CD14-positive monocyte (primary cell): ENCODE measurements at regions not wholly inside any gene's neighbourhood (a gene's known extent, or its start where the extent isn't known, plus 50 kb on each side); places are given as distances from the start of the nearest gene placed in this dataset.

ENCODE experiments used
- DNase-seq, 3 donors: peaks; one replicate each; pipeline ENCODE4 v3.0.0-alpha.2; 2011 to 2022
- H2AFZ ChIP-seq: 2 replicates; pipeline ENCODE4 v1.6.0; 2012; ENCODE audit warnings: mild to moderate bottlenecking, low read depth, low read length, inconsistent platforms; ENCODE audit not compliant: insufficient read depth, poor library complexity, severe bottlenecking
- H3K27ac ChIP-seq, 2 donors: 1 replicate in 1 of 2; 2 replicates in 1 of 2; pipeline ENCODE4 v1.5.1; 2012 to 2013; ENCODE audit warnings: low read length in 2 of 2, control low read depth in 1 of 2, inconsistent platforms in 1 of 2, low read depth in 1 of 2, mild to moderate bottlenecking in 1 of 2
- H3K27me3 ChIP-seq, 2 donors: one replicate each; pipeline versions ENCODE4 v1.6.0 to v1.6.1; 2011 to 2013; ENCODE audit warnings: low read length in 2 of 2; ENCODE audit not compliant: control insufficient read depth in 2 of 2, insufficient read depth in 2 of 2
- H3K36me3 ChIP-seq, 2 donors: replicated peaks in 1 of 2; 1 replicate in 1 of 2; 2 replicates in 1 of 2; pipeline versions ENCODE4 v1.5.1 to v1.6.1; 2012 to 2013; ENCODE audit warnings: low read length in 2 of 2, control low read depth in 1 of 2, inconsistent platforms in 1 of 2, mild to moderate bottlenecking in 1 of 2; ENCODE audit not compliant: insufficient read depth in 2 of 2, control insufficient read depth in 1 of 2
- H3K4me1 ChIP-seq, 2 donors: 1 replicate in 1 of 2; 2 replicates in 1 of 2; pipeline versions ENCODE4 v1.5.1 to v1.6.1; 2012 to 2013; ENCODE audit warnings: low read length in 2 of 2, control low read depth in 1 of 2, inconsistent platforms in 1 of 2, mild to moderate bottlenecking in 1 of 2, moderate library complexity in 1 of 2; ENCODE audit not compliant: insufficient read depth in 2 of 2, control insufficient read depth in 1 of 2
- H3K4me2 ChIP-seq: replicated peaks from 2 replicates; pipeline ENCODE3; 2012; ENCODE audit warnings: low read length, moderate library complexity, mild to moderate bottlenecking; ENCODE audit not compliant: poor library complexity, severe bottlenecking; ENCODE audit errors: extremely low read depth
- H3K4me3 ChIP-seq, 3 experiments: fragments of 200-600 bp in 1 of 3; sonication (generic) in 1 of 3; replicated peaks in 1 of 3; 1 replicate in 2 of 3; 2 replicates in 1 of 3; pipeline ENCODE4 v1.5.1; 2011 to 2013; ENCODE audit warnings: low read length in 3 of 3, mild to moderate bottlenecking in 3 of 3, control low read depth in 2 of 3, low read depth in 2 of 3, inconsistent platforms in 1 of 3, moderate library complexity in 1 of 3
- H3K79me2 ChIP-seq: 2 replicates; pipeline ENCODE4 v1.6.0; 2012; ENCODE audit warnings: mild to moderate bottlenecking, control low read depth, inconsistent platforms, low read length, moderate library complexity; ENCODE audit not compliant: insufficient read depth
- H3K9ac ChIP-seq: 2 replicates; pipeline ENCODE4 v1.6.0; 2017; ENCODE audit warnings: low read length, mild to moderate bottlenecking; ENCODE audit not compliant: insufficient read depth, poor library complexity, severe bottlenecking
- H3K9me3 ChIP-seq, 2 donors: replicated peaks in 1 of 2; 1 replicate in 1 of 2; 2 replicates in 1 of 2; pipeline versions ENCODE4 v1.5.1 to v1.6.1; 2012 to 2013; ENCODE audit warnings: low read length in 2 of 2, control low read depth in 1 of 2; ENCODE audit not compliant: control insufficient read depth in 1 of 2, insufficient read depth in 1 of 2
- H4K20me1 ChIP-seq: 2 replicates; pipeline ENCODE4 v1.6.0; 2012; ENCODE audit warnings: mild to moderate bottlenecking, low read length, control low read depth, moderate library complexity; ENCODE audit not compliant: insufficient read depth
- H3K27ac Mint-ChIP-seq, 7 donors: one replicate each; pipeline ENCODE4 v1.8.0; 2020; ENCODE audit warnings: mild to moderate bottlenecking in 7 of 7, mixed read lengths in 7 of 7, moderate library complexity in 6 of 7, inconsistent platforms in 2 of 7
- H3K27me3 Mint-ChIP-seq, 3 donors: one replicate each; pipeline ENCODE4 v1.8.0; 2021 to 2022; ENCODE audit warnings: low read depth in 3 of 3, mild to moderate bottlenecking in 3 of 3, mixed read lengths in 3 of 3, moderate library complexity in 3 of 3, inconsistent platforms in 1 of 3
- H3K36me3 Mint-ChIP-seq, 2 donors: one replicate each; pipeline ENCODE4 v1.8.0; 2020; ENCODE audit warnings: mixed read lengths in 2 of 2, inconsistent platforms in 1 of 2, mild to moderate bottlenecking in 1 of 2
- H3K4me1 Mint-ChIP-seq: one replicate; pipeline ENCODE4 v1.8.0; 2020; ENCODE audit warnings: mild to moderate bottlenecking, mixed read lengths
- H3K4me3 Mint-ChIP-seq, 2 donors: one replicate each; pipeline ENCODE4 v1.8.0; 2020; ENCODE audit warnings: mild to moderate bottlenecking in 2 of 2, mixed read lengths in 2 of 2, moderate library complexity in 1 of 2
- H3K9me3 Mint-ChIP-seq, 7 donors: one replicate each; pipeline ENCODE4 v1.8.0; 2020 to 2022; ENCODE audit warnings: mixed read lengths in 7 of 7, mild to moderate bottlenecking in 6 of 7, moderate library complexity in 6 of 7, inconsistent platforms in 2 of 7
- WGBS: methylation state at CpG from one replicate; pipeline ENCODE4 v1.1.5; 2013; ENCODE audit warnings: missing lambda C conversion rate; ENCODE audit not compliant: insufficient coverage; 5-methylcytosine and 5-hydroxymethylcytosine counted together
- intact Hi-C, 2 donors: fragments of 100-400 bp; cut with micrococcal nuclease; formaldehyde crosslinking; loops; one replicate each; pipeline versions ENCODE4 v1.15.0 to v1.15.1; 2023
- TF ChIP-seq, protein P1 (sequence below): fragments of 200-600 bp; IDR thresholded peaks from one replicate; pipeline ENCODE4 v1.8.0; 2022; ENCODE audit warnings: antibody characterized with exemption, mild to moderate bottlenecking

DNA sequence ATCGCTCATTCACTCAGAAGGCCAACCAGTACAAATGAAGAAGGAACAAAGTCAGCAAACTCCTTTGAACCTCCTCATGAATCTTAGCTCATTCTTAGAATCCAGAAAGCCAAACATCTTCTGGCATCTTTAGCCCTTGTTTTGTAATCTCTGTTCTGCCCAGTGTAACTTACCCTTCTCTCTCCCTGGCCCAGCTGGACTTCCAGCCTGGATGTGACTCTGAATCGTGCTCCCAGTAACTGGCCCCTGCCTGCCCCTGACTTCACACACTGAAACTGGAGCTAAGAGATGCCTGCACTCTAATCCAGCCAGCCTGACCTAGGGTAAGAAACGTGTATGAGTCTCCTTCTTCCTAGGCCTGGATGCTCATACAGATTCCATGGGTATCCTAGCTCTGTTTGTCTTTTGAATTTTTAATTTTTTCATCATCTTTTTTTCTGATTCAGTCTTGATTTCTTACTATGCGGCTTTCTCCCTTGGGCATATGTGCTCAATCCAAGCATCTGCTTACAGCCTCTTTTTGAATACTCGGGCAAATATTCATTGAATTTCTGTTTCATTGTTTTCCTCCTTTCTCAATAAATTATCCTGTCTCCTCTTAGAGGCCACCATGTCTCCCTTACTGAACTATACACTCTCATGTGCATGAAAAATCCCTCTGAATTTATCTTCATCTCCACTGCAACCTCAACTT, 845.6 kb upstream of the AUTS2 start:
- no peak overlapping the region for H3K4me2 ChIP-seq
- no peak overlapping the region for H2AFZ ChIP-seq
- H3K4me3 ChIP-seq: no peak overlapping the region
- Mint-ChIP-seq H3K9me3 (peaks cover 11 to 28% (median 22%) of the 10 kb centered on the region in 7 donors), H3K36me3 (no peaks in the 10 kb centered on the region), H3K27ac (no peak overlapping the region), H3K4me3 (no peak overlapping the region), H3K4me1 (no peaks in the 10 kb centered on the region), H3K27me3 (no peaks in the 10 kb centered on the region)
- no peaks in the 10 kb centered on the region for H3K79me2 ChIP-seq
- H3K27ac ChIP-seq: no peak overlapping the region
- H3K36me3 ChIP-seq: no peaks in the 10 kb centered on the region
- DNase-seq: no peak
- no peaks in the 10 kb centered on the region for H3K27me3 ChIP-seq
- WGBS: 77% methylated on average over 5 of the region's 5 CpGs
- TF ChIP-seq, protein P1, sequence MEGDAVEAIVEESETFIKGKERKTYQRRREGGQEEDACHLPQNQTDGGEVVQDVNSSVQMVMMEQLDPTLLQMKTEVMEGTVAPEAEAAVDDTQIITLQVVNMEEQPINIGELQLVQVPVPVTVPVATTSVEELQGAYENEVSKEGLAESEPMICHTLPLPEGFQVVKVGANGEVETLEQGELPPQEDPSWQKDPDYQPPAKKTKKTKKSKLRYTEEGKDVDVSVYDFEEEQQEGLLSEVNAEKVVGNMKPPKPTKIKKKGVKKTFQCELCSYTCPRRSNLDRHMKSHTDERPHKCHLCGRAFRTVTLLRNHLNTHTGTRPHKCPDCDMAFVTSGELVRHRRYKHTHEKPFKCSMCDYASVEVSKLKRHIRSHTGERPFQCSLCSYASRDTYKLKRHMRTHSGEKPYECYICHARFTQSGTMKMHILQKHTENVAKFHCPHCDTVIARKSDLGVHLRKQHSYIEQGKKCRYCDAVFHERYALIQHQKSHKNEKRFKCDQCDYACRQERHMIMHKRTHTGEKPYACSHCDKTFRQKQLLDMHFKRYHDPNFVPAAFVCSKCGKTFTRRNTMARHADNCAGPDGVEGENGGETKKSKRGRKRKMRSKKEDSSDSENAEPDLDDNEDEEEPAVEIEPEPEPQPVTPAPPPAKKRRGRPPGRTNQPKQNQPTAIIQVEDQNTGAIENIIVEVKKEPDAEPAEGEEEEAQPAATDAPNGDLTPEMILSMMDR: no peak
- intact Hi-C loops: no loop called here
- no peaks in the 10 kb centered on the region for H4K20me1 ChIP-seq
- H3K9me3 ChIP-seq: peaks cover 35 to 41% of the 10 kb centered on the region in 2 donors
- H3K4me1 ChIP-seq: no peaks in the 10 kb centered on the region
- H3K9ac ChIP-seq: no peak overlapping the region

DNA sequence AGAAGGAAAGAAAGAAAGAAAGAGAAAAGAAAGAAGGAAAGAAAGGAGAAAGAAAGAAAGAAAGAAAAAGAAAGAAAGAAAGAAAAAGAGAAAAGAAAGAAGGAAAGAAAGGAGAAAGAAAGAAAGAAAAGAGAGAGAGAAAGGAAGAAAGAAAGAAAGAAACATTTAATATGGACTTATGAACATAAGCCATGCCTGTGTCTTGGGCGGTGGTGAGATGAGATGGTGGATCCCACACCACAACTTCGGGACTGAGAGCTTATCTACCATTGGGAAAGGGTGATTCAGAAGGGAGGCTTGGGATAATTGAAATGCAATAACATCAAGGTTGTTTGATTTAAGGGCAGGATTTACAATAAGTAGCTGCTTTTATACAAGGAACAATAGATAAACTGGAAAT, 843.9 kb upstream of the AUTS2 start:
- no peak overlapping the region for H3K4me3 Mint-ChIP-seq

More for the DNA sequence above, 843.9 kb upstream of the AUTS2 start:
- 100% methylated on average over 1 of the region's 2 CpGs for WGBS
- Histone ChIP-seq H3K4me2 (no peak overlapping the region), H3K36me3 (no peaks in the 10 kb centered on the region), H4K20me1 (no peaks in the 10 kb centered on the region), H3K27me3 (no peaks in the 10 kb centered on the region), H3K27ac (no peak overlapping the region), H3K4me3 (no peak overlapping the region), H3K9me3 (peaks cover 32 to 37% of the 10 kb centered on the region in 2 donors), H3K79me2 (no peaks in the 10 kb centered on the region), H3K4me1 (no peaks in the 10 kb centered on the region), H2AFZ (no peak overlapping the region), H3K9ac (no peak overlapping the region)
- H3K36me3 Mint-ChIP-seq: no peaks in the 10 kb centered on the region
- H3K27me3 Mint-ChIP-seq: no peaks in the 10 kb centered on the region
- intact Hi-C loops: no loop called here
- DNase-seq: no peak
- TF ChIP-seq, protein P1: no peak
- H3K9me3 Mint-ChIP-seq: peaks cover 8 to 34% (median 28%) of the 10 kb centered on the region in 7 donors
- H3K27ac Mint-ChIP-seq: no peak overlapping the region
- H3K4me1 Mint-ChIP-seq: no peaks in the 10 kb centered on the region
